ENCODE measurements at regions not wholly inside any gene's neighbourhood (a gene's known extent, or its start where the extent isn't known, plus 50 kb on each side); places are given as distances from the start of the nearest gene placed in this dataset.

DNA sequence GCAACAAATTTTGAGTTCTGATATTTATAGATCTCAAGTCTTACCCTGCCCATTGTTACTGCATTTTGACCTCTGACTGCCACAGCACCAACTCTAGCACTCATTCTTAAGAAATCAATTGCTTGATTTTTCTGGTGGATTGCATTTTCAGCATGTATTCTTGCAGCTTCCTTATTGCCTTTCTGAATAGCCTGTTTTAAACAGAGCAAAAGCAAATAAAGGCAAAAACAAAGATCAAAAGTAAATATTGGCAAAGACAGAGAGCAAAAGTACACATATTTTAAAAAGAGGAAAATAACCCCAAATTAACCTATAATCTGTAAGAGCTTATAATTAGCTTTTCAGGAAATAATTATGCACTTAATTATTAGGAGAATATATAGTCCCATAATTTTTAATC, 129.4 kb upstream of the TENT5D start:
- TF ChIP-seq, protein P1, sequence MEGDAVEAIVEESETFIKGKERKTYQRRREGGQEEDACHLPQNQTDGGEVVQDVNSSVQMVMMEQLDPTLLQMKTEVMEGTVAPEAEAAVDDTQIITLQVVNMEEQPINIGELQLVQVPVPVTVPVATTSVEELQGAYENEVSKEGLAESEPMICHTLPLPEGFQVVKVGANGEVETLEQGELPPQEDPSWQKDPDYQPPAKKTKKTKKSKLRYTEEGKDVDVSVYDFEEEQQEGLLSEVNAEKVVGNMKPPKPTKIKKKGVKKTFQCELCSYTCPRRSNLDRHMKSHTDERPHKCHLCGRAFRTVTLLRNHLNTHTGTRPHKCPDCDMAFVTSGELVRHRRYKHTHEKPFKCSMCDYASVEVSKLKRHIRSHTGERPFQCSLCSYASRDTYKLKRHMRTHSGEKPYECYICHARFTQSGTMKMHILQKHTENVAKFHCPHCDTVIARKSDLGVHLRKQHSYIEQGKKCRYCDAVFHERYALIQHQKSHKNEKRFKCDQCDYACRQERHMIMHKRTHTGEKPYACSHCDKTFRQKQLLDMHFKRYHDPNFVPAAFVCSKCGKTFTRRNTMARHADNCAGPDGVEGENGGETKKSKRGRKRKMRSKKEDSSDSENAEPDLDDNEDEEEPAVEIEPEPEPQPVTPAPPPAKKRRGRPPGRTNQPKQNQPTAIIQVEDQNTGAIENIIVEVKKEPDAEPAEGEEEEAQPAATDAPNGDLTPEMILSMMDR (IDR thresholded peaks at IDR 0.05; ENCODE audit: low read length) = no peak
- no peak for TF ChIP-seq EZH2 (IDR thresholded peaks at IDR 0.05; ENCODE audit: borderline replicate concordance, low read length)
